OCI-LY7 (cell line): ENCODE measurements at regions not wholly inside any gene's neighbourhood (a gene's known extent, or its start where the extent isn't known, plus 50 kb on each side); places are given as distances from the start of the nearest gene placed in this dataset.

Source experiments
- BruUV-seq: library from RNA; stranded (reverse); fragments of 400-500 nt; replicated peaks from 2 replicates; lab custom pipeline; 2021; lab: Mats Ljungman, UMichigan
- CTCF ChIA-PET: fragments of 300-600 bp; sonication (Branson Sonifier 250); formaldehyde crosslinking; loops from one replicate; lab custom pipeline; 2022; ENCODE audit warnings: antibody characterized with exemption; ENCODE audit not compliant: unreplicated experiment; lab: Charles Lee
- POLR2A ChIA-PET: fragments of 300-600 bp; sonication (Branson Sonifier 250); formaldehyde crosslinking; loops from one replicate; lab custom pipeline; 2022; ENCODE audit warnings: antibody characterized with exemption; lab: Charles Lee
- DNase-seq: peaks from one replicate; pipeline ENCODE4 v3.0.0-alpha.2; 2015; ENCODE audit warnings: low spot score
- H2AFZ ChIP-seq: fragments of 200-600 bp; sonication (generic), shearing (Covaris generic); 2 replicates; pipeline ENCODE4 v1.6.1; 2014; ENCODE audit warnings: mild to moderate bottlenecking, antibody characterized with exemption, low read length, moderate library complexity
- H3K27ac ChIP-seq: fragments of 200-600 bp; sonication (generic); 2 replicates; pipeline ENCODE4 v1.5.1; 2014; ENCODE audit warnings: mixed run types, low read depth, mild to moderate bottlenecking, moderate library complexity, low read length, inconsistent platforms; ENCODE audit not compliant: poor library complexity, severe bottlenecking
- H3K36me3 ChIP-seq: fragments of 200-600 bp; sonication (generic); 2 replicates; pipeline ENCODE4 v1.6.1; 2014; ENCODE audit warnings: mild to moderate bottlenecking, antibody characterized with exemption, low read length, moderate library complexity, mixed read lengths; ENCODE audit not compliant: insufficient read depth
- H3K4me1 ChIP-seq: fragments of 200-600 bp; sonication (generic); 2 replicates; pipeline ENCODE4 v1.5.1; 2014; ENCODE audit warnings: mild to moderate bottlenecking, low read length; ENCODE audit not compliant: insufficient read depth, poor library complexity, severe bottlenecking
- H3K4me2 ChIP-seq: fragments of 200-600 bp; sonication (generic); 2 replicates; pipeline ENCODE4 v1.6.1; 2014; ENCODE audit warnings: mild to moderate bottlenecking, low read length
- H3K4me3 ChIP-seq: fragments of 200-600 bp; sonication (generic); 2 replicates; pipeline ENCODE4 v1.5.1; 2014; ENCODE audit warnings: mild to moderate bottlenecking, low read depth, low read length; ENCODE audit not compliant: poor library complexity, severe bottlenecking
- H3K79me2 ChIP-seq: fragments of 200-600 bp; sonication (generic); 2 replicates; pipeline ENCODE4 v1.6.1; 2016; ENCODE audit warnings: low read depth, mild to moderate bottlenecking, low read length, moderate library complexity, mixed read lengths; ENCODE audit not compliant: insufficient read depth
- H3K9me2 ChIP-seq: fragments of 200-600 bp; sonication (generic); 2 replicates; pipeline ENCODE4 v1.6.1; 2016; ENCODE audit warnings: mild to moderate bottlenecking, low read length, mixed read lengths; ENCODE audit not compliant: insufficient read depth
- H3K9me3 ChIP-seq: fragments of 200-600 bp; sonication (generic); 2 replicates; pipeline ENCODE4 v1.6.1; 2014; ENCODE audit warnings: mild to moderate bottlenecking, mixed run types, low read length, mixed read lengths
- H4K20me1 ChIP-seq: fragments of 200-600 bp; sonication (generic); 2 replicates; pipeline ENCODE4 v1.6.1; 2014; ENCODE audit warnings: mild to moderate bottlenecking, antibody characterized with exemption, low read length, moderate library complexity, mixed read lengths; ENCODE audit not compliant: insufficient read depth
- CTCF ChIP-seq: fragments of 200-600 bp; sonication (generic); conservative IDR thresholded peaks from 2 replicates; pipeline ENCODE4 v1.5.1; 2014; ENCODE audit warnings: mild to moderate bottlenecking, antibody characterized with exemption, low read length, moderate library complexity, mixed read lengths
- EZH2phosphoT487 ChIP-seq: fragments of 200-600 bp; sonication (generic); IDR thresholded peaks from 2 replicates; pipeline ENCODE4 v1.6.1; 2018; ENCODE audit warnings: low read depth, borderline replicate concordance, mild to moderate bottlenecking, mixed run types, antibody characterized with exemption, low read length, moderate library complexity, mixed read lengths
- intact Hi-C: fragments of 100-400 bp; cut with micrococcal nuclease; formaldehyde crosslinking; loops from one replicate; pipeline ENCODE4 v1.10.0; 2022; ENCODE audit not compliant: unreplicated experiment

GRCh38 chrX:122301491-122301890 lies 882.6 kb upstream of the GRIA3 start:
- CTCF ChIA-PET: no interaction called here
- BruUV-seq: no TSS peak
- TF ChIP-seq CTCF: no peak
- no peak for TF ChIP-seq EZH2phosphoT487

GRCh38 chrX:122303761-122304160 lies 880.3 kb upstream of the GRIA3 start:
- TF ChIP-seq EZH2phosphoT487: no peak
- no peak for TF ChIP-seq CTCF
- Histone ChIP-seq H3K4me2 (no peak overlapping the region), H3K4me3 (no peak overlapping the region), H3K4me1 (no peaks in the 10 kb centered on the region), H3K9me2 (no peaks in the 10 kb centered on the region), H3K79me2 (no peaks in the 10 kb centered on the region), H2AFZ (no peak overlapping the region), H4K20me1 (no peaks in the 10 kb centered on the region), H3K36me3 (no peaks in the 10 kb centered on the region), H3K27ac (no peak overlapping the region), H3K9me3 (no peaks in the 10 kb centered on the region)
- ChIA-PET POLR2A (no interaction called here), CTCF (no interaction called here)
- intact Hi-C loops: no loop called here
- DNase-seq: no peak
- no TSS peak for BruUV-seq

More at GRCh38 chrX:122301491-122301890, 882.6 kb upstream of the GRIA3 start:
- Histone ChIP-seq H4K20me1 (no peaks in the 10 kb centered on the region), H2AFZ (no peak overlapping the region), H3K4me1 (no peaks in the 10 kb centered on the region), H3K9me3 (no peaks in the 10 kb centered on the region), H3K27ac (no peak overlapping the region), H3K36me3 (no peaks in the 10 kb centered on the region), H3K79me2 (no peaks in the 10 kb centered on the region), H3K4me2 (no peak overlapping the region), H3K9me2 (no peaks in the 10 kb centered on the region), H3K4me3 (no peak overlapping the region)
- POLR2A ChIA-PET: no interaction called here
- no peak for DNase-seq
- intact Hi-C loops: no loop called here

- no peak overlapping the region for H2AFZ ChIP-seq
- H3K79me2 ChIP-seq: no peaks in the 10 kb centered on the region
- no peak overlapping the region for H3K4me3 ChIP-seq
- no peaks in the 10 kb centered on the region for H4K20me1 ChIP-seq
- H3K27ac ChIP-seq: no peak overlapping the region
- H3K4me1 ChIP-seq: no peaks in the 10 kb centered on the region
- ChIA-PET POLR2A (no interaction called here), CTCF (no interaction called here)
- no peaks in the 10 kb centered on the region for H3K9me3 ChIP-seq
- no peak for DNase-seq
- no peaks in the 10 kb centered on the region for H3K9me2 ChIP-seq
- no peak overlapping the region for H3K4me2 ChIP-seq
- BruUV-seq: no TSS peak
- no peak for TF ChIP-seq CTCF
- no peak for TF ChIP-seq EZH2phosphoT487
- no peaks in the 10 kb centered on the region for H3K36me3 ChIP-seq
- intact Hi-C loops: no loop called here
Measured at GRCh38 chrX:122344816-122345215, 839.3 kb upstream of the GRIA3 start.
